Keratinocyte (primary cell): ENCODE measurements at regions not wholly inside any gene's neighbourhood (a gene's known extent, or its start where the extent isn't known, plus 50 kb on each side); places are given as distances from the start of the nearest gene placed in this dataset.
"Not testable (repeated sequence)": the region's sequence is repeated elsewhere in the genome, so short reads cannot be mapped to it uniquely, and the experiment has no call there.

Experiments used
- CTCF ChIP-seq, 3 experiments: IDR thresholded peaks in 1 of 3; conservative IDR thresholded peaks in 1 of 3; optimal IDR thresholded peaks in 1 of 3; 2 replicates in 2 of 3; 3 replicates in 1 of 3; pipeline versions ENCODE3 to v1.5.1; 2011; ENCODE audit warnings: low read length in 3 of 3, mild to moderate bottlenecking in 3 of 3, moderate library complexity in 2 of 3, control low read depth in 1 of 3, inconsistent platforms in 1 of 3; ENCODE audit not compliant: insufficient read depth in 2 of 3; ENCODE audit errors: extremely low read depth in 1 of 3
- EZH2 ChIP-seq: IDR thresholded peaks from one replicate; pipeline ENCODE4 v1.6.1; 2012; ENCODE audit warnings: inconsistent platforms, mild to moderate bottlenecking, low read length, moderate library complexity

- not testable (repeated sequence) for TF ChIP-seq CTCF (optimal IDR thresholded peaks at IDR 0.05 in 1 of 3, IDR thresholded peaks at IDR 0.05 in 1 of 3, conservative IDR thresholded peaks at IDR 0.05 in 1 of 3; ENCODE audit: extremely low read depth in 1 of 3, insufficient read depth in 2 of 3, low read length in 3 of 3); EZH2
Observed at GRCh38 chr5:25650316-25650715, 1005.5 kb upstream of the CDH10 start.
